ENCODE measurements at regions not wholly inside any gene's neighbourhood (a gene's known extent, or its start where the extent isn't known, plus 50 kb on each side); places are given as distances from the start of the nearest gene placed in this dataset.

DNA sequence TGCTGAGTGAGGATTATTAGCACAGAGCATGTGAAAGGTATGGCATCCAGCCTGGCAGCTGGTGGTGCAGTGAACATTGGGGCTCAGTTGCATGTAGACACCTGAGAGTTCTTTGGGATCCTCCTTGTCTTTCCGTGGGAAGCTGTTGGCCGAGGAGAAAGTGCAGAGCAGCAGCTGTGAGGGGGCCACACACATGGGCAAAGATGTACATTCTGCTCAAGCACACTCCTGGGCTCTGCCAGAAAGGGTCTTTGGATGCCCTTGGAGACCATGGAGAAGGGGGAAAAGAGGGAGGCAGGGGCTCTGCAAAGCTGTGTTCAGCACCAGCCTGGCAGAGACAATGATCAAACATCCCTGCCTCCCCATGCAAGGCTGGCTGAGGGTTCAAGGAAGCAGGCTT, 138.7 kb upstream of the PITX1 start:
- TF ChIP-seq ZNF234 (CRISPR knock-in tag; conservative IDR thresholded peaks at IDR 0.05) (no peak), POLR2AphosphoS5 (IDR thresholded peaks at IDR 0.05; ENCODE audit: low read depth, low read length) (no peak), PAX8 (CRISPR knock-in tag; IDR thresholded peaks at IDR 0.05; ENCODE audit: borderline replicate concordance) (no peak), ELF3 (CRISPR knock-in tag; IDR thresholded peaks at IDR 0.05) (no peak), MXI1 (IDR thresholded peaks at IDR 0.05; ENCODE audit: borderline replicate concordance, low read depth, low read length) (no peak), E2F1 (CRISPR knock-in tag; IDR thresholded peaks at IDR 0.05) (no peak), HDAC6 (IDR thresholded peaks at IDR 0.05; ENCODE audit: low read depth, low read length) (no peak), TP53 (CRISPR knock-in tag; conservative IDR thresholded peaks at IDR 0.05) (no peak), CBX1 (IDR thresholded peaks at IDR 0.05; ENCODE audit: low read depth) (no peak), EZH2 (conservative IDR thresholded peaks at IDR 0.05; ENCODE audit: low read depth, low read length) (no peak)

Data from HepG2 (cell line).